OCI-LY3 (cell line): ENCODE measurements at regions not wholly inside any gene's neighbourhood (a gene's known extent, or its start where the extent isn't known, plus 50 kb on each side); places are given as distances from the start of the nearest gene placed in this dataset.

Source experiments
- EZH2phosphoT487 ChIP-seq: fragments of 200-600 bp; shearing (Covaris generic); IDR thresholded peaks from 2 replicates; pipeline ENCODE4 v1.6.1; 2018; ENCODE audit warnings: antibody characterized with exemption, mixed run types, low read depth
- TF ChIP-seq, protein P1 (sequence below): fragments of 200-600, 300-600 bp; sonication (generic); IDR thresholded peaks from 2 replicates; pipeline ENCODE4 v1.5.1; 2014; ENCODE audit warnings: antibody characterized with exemption, low read length, low read depth

DNA sequence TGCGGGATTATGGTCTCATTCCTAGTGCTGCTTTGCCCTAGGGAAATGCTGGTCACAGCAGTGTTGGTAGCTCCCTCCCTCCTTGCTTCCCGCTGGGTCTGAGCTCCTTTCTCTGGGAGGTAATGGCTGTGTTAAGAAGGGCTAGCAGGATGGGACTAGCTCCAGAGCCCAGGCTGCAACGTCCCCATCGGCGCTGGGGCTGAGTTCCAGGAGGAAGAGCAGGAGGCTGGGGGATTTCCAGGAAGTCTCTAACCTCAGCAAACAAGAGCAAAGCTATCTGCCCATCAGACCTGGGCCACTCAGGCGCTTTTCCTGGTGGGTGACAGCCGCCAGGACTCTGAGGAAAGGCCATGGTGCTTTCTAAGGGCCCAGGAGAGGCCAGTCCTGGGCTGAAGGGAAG lies 174.2 kb downstream of the DLL1 start:
- TF ChIP-seq, protein P1, sequence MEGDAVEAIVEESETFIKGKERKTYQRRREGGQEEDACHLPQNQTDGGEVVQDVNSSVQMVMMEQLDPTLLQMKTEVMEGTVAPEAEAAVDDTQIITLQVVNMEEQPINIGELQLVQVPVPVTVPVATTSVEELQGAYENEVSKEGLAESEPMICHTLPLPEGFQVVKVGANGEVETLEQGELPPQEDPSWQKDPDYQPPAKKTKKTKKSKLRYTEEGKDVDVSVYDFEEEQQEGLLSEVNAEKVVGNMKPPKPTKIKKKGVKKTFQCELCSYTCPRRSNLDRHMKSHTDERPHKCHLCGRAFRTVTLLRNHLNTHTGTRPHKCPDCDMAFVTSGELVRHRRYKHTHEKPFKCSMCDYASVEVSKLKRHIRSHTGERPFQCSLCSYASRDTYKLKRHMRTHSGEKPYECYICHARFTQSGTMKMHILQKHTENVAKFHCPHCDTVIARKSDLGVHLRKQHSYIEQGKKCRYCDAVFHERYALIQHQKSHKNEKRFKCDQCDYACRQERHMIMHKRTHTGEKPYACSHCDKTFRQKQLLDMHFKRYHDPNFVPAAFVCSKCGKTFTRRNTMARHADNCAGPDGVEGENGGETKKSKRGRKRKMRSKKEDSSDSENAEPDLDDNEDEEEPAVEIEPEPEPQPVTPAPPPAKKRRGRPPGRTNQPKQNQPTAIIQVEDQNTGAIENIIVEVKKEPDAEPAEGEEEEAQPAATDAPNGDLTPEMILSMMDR = no peak
- TF ChIP-seq EZH2phosphoT487 = no peak
